HG03575 (cell line): ENCODE measurements at regions not wholly inside any gene's neighbourhood (a gene's known extent, or its start where the extent isn't known, plus 50 kb on each side); places are given as distances from the start of the nearest gene placed in this dataset.

Experiments used
- ATAC-seq: cut with Tn5 transposase; IDR thresholded peaks from one replicate; pipeline ENCODE4 v1.9.1; 2021; ENCODE audit not compliant: unreplicated experiment, insufficient number of reproducible peaks, low FRiP score; ENCODE audit errors: extremely low read depth

DNA sequence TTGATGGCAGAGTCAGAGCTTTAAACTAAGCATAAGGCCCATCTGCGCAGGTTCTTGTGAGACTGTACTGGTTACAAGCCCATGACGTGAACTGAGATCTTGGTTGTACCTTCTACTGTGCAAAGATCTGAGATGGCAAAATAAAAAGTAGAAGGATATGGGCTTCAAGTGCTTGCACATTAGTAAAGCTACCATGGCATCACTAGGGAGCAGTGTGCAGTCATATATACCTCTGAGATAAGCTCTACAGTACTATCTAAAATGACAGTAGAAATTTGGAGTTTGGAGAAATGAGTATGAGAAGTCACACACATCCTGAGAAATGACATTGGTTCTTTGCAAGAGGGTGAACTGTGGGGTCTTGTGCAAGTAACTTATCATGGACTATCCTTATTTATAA, 408.2 kb upstream of the PRR16 start:
- no peak for ATAC-seq

DNA sequence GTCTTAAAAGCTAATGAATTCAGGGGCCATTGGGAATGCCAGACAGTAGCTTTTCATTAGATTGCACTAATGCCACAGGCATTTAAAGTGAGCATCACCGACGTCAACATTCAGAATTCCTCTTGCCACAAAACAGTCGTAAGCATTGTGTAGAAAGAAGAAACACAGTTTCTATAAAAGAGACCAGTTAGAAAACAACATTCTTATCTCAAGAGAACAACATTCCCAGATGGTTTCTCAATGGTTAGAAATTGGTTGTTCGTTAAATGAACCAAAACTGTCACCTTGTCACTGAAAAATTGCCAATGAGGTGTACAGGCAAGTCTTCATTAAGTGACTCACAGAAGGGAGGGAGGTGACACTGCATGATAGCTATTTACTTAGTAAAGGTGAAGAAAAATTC, 401.6 kb upstream of the PRR16 start:
- ATAC-seq: no peak

DNA sequence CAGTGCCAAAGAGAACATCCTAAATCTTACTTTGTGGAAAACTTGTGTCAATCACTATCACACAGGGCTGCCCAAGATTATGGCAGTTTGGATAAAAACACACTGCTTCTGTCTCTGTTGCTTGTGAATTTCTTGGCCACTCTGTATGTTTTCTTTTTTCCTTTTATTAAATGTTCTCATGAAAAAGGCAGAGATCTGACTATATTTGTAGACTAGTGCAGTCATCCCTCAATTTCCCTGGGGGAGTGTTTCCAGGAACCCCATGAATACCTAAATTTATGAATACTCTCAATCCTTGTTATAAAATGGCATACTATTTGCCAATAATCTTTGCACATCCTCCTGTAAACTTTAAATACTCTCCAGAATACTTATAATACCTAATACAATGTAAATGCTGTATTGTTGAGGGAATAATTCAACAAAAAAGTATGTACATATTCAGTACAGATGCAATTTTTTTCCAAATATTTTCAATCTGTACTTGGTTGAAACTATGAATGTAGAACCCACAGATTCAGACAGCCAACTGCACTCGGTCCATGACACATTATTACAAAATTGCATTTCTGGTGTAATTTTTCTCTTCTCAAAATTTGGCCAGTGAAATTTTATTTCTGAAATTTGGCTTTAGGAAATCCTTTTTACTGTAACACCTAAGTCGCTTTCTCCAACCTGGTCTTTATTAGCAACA, 391.9 kb upstream of the PRR16 start:
- no peak for ATAC-seq

DNA sequence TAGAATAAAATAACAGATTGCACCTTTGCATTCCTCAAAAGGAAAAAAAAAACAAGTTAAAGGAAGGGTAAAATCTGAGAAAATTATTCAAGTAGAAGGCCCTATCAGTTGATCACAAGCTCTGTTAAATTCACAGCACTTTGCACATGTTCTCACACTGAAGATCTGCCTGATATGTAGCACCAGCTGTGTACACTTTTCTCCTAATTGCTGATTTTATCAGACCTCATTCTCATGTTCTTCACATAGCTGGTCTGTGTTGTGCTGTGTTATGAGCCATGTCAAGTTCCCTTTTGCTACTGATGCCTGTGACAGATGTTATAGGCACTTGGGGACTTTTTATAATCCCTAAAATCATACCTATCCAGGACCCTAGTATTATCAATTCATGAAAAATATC, 390.4 kb upstream of the PRR16 start:
- ATAC-seq: no peak

DNA sequence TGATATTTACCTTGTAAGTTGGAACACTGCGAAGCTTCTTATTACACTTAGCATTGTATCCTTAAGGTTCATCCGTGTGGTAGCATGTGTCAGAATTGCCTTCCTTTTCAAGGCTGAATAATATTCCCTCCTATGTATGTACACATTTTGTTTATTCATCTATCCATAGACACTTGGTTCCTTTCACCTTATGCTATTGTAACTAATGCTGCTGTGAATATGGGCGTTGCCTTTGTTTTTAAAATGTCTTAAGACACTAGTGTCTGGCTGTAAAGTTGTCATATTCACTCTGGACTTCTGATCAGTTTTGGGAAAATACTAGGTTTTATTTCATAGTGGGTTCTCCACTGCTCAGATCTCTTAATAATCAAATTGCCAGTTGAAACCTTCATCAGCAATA, 383.3 kb upstream of the PRR16 start:
- ATAC-seq: no peak

DNA sequence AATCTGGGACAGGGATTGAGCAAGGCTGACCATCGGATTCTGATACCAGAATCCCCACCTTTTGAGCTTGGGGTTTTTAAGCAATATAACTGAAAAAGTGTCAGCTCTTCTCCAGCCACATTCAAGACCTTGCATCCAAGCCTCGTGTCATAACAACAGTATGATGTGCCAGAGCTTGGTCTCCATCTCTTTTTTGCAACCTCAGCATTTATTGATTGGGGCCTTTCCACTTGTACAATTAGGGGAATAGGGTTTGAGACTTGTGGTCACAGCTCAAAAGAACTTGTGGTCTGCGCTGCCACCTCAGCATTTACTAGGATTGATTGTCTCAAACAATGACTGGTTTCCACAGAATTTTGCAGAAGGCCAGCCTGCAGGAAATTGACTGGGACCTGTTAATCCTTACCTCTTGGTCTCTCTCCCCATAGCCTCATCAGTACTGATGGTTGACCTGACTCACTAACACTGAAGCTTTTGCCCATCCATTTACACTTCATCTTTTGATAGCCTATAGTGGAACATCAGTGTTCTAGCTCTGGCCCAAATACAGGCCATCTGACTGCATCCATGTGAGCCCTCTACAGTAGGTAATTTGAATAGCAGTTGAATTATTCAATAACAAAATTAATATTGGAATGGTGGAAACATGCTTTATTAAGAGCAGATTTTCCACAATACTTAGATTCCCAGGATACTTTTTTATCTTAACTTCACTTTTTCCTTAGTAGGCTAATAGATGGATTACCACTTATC, 381.6 kb upstream of the PRR16 start:
- ATAC-seq: no peak

DNA sequence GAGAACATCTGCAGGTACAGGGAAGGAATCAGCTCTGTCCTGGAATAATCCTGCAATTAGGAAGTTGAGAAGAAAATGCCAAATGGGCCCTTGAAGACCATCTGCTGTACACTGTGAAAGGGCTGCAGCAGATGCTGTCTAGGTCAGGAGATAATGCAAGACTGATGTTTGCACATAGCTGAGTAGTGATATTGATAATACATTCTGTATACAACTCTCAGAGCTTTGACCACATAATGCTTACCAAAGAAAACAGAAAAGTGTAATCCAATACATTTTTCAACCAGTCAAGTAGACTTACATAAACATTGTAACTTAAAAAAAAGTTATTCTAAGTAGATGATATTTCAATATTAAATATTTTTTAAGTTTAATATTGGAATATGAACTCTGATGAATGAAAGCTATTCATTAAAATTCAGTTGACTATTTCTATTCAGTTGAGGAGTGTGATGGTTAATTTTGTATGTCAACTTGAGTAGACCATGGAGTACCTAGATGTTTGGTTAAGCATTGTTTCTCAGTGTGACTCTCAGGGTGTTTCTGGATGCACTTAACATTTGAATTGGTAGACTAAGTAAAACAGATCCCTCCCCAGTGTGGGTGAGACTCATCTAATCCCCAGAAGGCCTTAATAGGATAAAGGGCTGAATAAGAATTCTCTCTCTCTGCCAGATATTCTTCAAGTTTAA, 380.1 kb upstream of the PRR16 start:
- ATAC-seq: no peak

DNA sequence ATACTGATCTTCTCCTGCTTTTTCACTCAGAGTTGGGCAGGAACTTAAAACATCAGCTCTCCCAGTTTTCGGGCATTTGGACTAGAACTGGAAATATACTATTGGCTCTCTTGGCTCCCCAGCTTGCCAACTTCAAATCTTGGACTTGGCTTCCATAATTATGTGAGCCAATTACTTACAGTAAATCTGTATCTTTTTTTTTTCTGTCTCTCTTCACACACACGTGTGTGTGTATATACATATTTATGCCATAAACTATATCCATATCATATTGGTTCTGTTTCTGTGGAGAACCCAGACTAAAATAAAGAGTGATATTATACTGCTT, 379.6 kb upstream of the PRR16 start:
- no peak for ATAC-seq

DNA sequence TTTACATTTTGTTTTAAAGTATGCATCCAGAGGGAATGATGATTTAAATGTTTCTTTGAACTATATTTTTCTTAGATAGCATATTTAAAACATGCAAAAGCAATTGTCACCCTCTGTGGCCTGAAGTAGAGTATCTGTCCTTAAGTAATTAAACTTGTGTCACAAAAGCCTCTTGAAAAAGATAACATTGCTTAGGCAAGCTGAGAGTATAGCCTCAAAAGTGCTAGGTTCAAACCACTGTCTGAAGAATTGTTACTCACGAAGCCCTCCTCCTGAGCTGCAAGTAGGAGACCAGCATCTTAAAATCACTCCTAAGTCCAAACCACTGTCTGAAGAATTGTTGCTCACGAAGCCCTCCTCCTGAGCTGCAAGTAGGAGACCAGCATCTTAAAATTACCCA, 378.0 kb upstream of the PRR16 start:
- no peak for ATAC-seq

DNA sequence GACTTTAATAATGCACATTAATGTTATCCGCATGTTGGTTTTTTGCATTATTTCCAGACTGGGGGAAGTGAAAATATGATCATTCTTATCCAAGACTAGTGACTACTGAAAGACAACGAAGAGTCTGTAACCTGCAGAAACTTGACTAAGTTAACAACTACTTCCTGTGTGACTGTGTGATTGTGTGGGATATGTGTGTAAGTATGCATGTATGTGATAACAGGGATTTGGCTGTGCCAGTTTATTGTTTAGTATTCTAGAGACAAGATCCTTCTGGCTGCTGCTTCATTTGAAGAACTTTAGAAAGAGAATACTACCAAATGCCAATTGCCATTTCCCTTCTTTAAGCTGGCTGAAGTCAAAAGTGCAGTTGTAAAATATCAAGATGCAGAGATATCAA, 375.7 kb upstream of the PRR16 start:
- ATAC-seq: no peak

DNA sequence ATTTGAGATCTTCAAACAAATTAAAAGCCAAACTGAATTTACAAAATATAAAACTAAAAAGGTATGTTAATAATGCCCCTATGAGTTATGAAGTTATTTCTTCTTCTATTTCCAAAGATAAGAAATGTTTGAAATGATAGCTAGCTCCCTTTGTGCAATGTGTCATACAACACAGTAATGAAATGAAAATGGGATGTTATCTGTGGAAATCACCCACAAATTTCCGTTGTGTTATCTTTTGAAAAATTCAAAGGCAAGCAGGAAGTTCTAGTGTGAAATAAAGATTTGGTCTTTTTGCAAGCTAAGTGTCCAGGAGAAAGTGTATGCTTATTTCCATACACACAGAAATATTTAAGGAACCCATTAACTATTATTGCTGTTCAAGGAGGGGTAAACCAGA, 375.3 kb upstream of the PRR16 start:
- ATAC-seq: no peak

DNA sequence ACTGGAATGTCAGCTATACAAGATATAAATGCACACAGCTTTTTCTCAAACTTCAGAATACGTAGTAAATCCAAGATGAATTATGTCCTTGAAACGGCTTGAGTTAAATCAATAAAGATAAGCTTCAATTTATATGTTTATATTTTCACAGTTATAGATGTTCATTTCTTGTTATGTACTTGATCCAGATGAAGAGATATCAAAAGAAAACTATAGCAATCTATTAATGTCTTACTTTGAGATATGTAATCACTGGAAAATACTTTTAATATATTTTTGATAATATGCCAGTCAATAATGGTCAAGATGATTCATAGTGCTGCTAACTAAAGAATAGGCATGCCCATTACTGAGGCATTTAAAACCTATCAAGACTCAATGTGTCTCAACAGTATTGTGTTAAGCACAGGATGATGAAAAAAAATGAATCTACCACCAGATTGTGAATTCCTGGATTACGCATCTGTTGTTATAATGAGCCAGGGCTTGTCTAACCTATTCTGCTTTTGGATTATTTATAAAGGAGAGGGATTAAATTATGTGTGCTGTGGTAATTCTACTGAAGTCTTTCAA, 372.6 kb upstream of the PRR16 start:
- ATAC-seq: no peak

DNA sequence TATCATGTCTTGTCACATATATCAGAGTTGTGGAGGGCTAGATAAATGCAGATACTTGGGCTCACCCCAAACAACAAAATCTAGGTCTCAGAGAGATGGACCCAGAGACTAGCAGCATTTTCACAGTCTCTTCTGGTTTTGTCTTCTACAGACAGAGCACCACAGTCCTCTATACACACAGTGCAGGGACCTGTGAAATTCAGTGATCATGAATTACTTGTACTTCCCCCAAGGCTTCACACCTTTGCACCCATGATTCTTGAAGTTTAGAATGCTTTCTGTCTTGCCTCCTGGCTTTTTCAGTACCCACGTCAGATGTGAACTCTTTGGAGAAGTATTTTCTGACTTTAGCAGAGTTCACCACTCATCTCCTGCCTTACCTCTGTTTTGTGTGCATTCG, 371.5 kb upstream of the PRR16 start:
- ATAC-seq: no peak

DNA sequence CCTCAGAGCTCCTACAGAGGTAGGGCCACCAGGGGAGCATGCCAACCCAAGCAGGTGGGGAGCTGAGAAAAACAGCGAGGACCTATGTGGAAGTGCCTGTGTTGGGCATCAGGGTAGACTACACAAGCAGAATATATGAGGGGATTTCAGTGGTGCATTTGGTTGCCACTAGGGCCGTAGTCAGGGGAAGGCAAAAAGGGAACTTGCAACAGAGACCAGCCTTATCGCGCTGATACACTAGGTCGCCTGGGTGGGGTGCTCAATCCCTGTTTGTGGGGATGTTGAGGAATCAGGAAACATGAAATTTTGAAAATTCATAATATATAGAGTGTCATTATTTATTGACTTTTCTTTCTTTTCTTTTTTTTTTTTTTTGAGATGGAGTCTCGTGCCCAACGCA, 370.9 kb upstream of the PRR16 start:
- no peak for ATAC-seq

DNA sequence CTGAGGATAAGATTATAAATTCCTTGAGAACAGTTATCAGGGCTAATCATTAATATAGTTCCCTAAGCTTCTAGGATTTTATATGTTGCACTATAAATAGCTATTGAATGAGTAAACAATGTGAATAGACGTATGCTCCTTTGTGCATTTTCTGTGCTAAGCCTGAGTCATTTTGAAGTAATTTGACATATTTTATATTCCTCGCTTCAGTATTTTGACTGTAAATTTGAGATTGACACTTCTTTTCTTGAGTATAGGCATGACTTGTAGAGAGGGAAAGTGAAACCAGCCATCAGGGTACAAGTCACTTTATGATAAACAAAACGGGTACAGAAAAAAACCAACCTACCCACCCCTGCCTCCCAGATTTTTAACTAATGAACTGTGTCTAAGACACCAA, 367.7 kb upstream of the PRR16 start:
- ATAC-seq: no peak

DNA sequence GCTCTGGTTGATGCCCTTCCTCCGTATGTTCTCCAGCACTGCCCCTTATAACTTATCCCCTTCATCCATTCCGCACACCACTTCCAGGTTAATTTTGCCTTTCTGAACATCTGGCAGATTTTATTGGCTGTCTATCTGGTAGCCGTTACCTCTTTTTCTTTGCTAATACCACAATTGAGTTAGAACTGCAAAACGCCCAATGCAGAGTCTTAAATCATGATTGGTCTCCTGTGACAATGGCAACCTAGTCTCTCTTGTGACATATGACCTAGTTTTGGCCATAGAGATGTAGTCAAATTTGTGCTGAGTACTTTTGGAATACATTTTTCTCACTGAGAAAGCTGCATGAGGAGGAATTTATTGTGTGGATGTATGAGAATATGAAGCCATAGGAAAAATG, 365.7 kb upstream of the PRR16 start:
- ATAC-seq: no peak

DNA sequence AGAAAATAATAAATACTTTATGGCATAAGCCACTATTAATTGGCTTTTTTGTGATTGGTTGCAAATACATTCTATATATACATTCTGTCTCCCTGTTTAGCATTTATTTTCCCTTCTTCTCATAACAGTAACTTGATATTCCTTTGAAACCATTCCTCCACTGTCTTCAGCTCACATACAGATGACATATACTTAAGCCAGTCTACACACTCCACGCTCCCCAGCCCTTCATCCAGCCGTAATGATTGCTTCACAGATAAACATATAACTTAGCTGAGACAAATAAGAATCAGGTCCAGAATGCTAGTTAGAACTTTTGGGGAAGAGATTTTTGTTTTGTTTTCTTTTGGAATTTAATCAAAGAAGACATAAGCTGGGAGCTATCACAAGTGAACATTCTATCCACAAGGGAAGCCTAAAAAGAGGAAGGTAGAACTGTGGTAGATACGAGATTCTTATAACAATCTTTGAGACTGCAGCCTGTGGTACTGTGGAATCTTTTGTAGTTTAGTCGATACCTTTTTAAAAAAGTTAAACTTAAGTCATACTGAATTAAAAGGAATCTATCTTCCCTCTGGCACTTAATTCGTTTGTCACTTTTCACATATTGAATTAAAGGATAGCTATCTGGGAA, 365.1 kb upstream of the PRR16 start:
- no peak for ATAC-seq

DNA sequence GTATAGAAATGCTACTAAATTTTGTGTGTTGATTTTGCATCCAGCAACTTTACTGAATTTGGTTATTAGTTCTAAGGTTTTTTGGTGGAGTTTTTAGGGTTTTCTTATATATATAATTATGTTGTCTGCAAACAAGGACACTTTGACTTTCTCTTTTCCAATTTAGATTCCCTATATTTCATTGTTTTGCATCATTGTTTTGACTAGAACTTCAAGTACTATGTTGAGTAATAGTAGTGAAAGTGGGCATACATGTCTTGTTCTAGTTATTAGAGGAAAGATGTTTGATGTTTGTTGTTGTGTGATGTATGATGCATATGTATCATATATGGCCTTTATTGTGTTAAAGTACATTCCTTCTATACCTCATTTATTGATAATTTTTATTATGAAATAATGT, 362.3 kb upstream of the PRR16 start:
- no peak for ATAC-seq

DNA sequence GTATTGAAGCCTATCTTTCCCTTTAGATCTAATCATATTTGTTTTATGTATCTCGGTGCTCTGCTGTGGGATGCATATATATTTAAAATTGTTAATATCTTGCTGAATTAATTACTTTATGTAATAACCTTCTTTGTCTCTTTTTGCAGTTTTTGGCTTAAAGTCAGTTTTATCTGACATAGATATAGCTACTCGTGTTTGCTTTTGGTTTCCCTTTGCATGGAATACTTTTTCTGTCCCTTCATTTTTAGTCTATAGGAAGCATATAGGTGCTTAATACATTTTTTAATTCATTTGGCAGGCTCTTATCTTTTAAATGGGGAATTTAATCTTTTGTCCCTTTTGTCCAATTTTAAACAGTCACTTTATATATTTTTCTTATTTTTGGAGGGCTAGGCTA, 360.6 kb upstream of the PRR16 start:
- ATAC-seq: no peak
